Loucy (cell line): ENCODE measurements at regions not wholly inside any gene's neighbourhood (a gene's known extent, or its start where the extent isn't known, plus 50 kb on each side); places are given as distances from the start of the nearest gene placed in this dataset.

Source experiments
- H2AFZ ChIP-seq: fragments of 200-600 bp; sonication (generic); 2 replicates; pipeline ENCODE4 v1.6.0; 2016; ENCODE audit warnings: antibody characterized with exemption, mild to moderate bottlenecking, low read length, moderate library complexity
- H3F3A ChIP-seq: fragments of 200-600 bp; 2 replicates; pipeline ENCODE4 v1.6.0; 2016; ENCODE audit warnings: antibody characterized with exemption, low read depth, mild to moderate bottlenecking
- H3K27me3 ChIP-seq: fragments of 200-600 bp; sonication (generic); 2 replicates; pipeline ENCODE4 v1.6.1; 2014; ENCODE audit warnings: low read length, mild to moderate bottlenecking; ENCODE audit not compliant: insufficient read depth, poor library complexity, severe bottlenecking
- H3K36me3 ChIP-seq: fragments of 200-600 bp; sonication (generic); 2 replicates; pipeline ENCODE4 v1.6.1; 2016; ENCODE audit warnings: low read length; ENCODE audit not compliant: insufficient read depth
- H3K4me1 ChIP-seq: fragments of 200-600 bp; sonication (generic); 2 replicates; pipeline ENCODE4 v1.5.1; 2014; ENCODE audit warnings: low read length, mild to moderate bottlenecking; ENCODE audit not compliant: insufficient read depth, poor library complexity, severe bottlenecking
- H3K4me2 ChIP-seq: fragments of 200-600 bp; sonication (generic); 2 replicates; pipeline ENCODE4 v1.6.0; 2014; ENCODE audit warnings: antibody characterized with exemption, low read length, low read depth, mild to moderate bottlenecking; ENCODE audit not compliant: poor library complexity, severe bottlenecking
- H3K4me3 ChIP-seq: fragments of 200-600 bp; sonication (generic); 2 replicates; pipeline ENCODE4 v1.5.1; 2014; ENCODE audit warnings: low read length, mild to moderate bottlenecking, mixed read lengths; ENCODE audit not compliant: poor library complexity, severe bottlenecking
- H3K79me2 ChIP-seq: fragments of 200-600 bp; sonication (generic); 2 replicates; pipeline ENCODE4 v1.6.1; 2014; ENCODE audit warnings: low read length; ENCODE audit not compliant: insufficient read depth
- H3K9ac ChIP-seq: fragments of 200-600 bp; sonication (generic); 2 replicates; pipeline ENCODE4 v1.6.0; 2014; ENCODE audit warnings: mild to moderate bottlenecking, low read depth, low read length, moderate library complexity; ENCODE audit not compliant: poor library complexity, severe bottlenecking
- H3K9me2 ChIP-seq: fragments of 200-600 bp; sonication (generic); replicated peaks from 2 replicates; pipeline ENCODE4 v1.6.1; 2016; ENCODE audit warnings: low read depth, low read length, mixed read lengths
- H3K9me3 ChIP-seq: fragments of 200-600 bp; sonication (generic); 2 replicates; pipeline ENCODE4 v1.6.1; 2014; ENCODE audit warnings: mild to moderate bottlenecking, antibody characterized with exemption, low read length, low read depth; ENCODE audit not compliant: insufficient read depth
- H4K20me1 ChIP-seq: fragments of 200-600 bp; sonication (generic); 2 replicates; pipeline ENCODE4 v1.6.0; 2014; ENCODE audit warnings: antibody characterized with exemption, low read length, mild to moderate bottlenecking; ENCODE audit not compliant: insufficient read depth, poor library complexity, severe bottlenecking
- EZH2phosphoT487 ChIP-seq: fragments of 200-600 bp; IDR thresholded peaks from 2 replicates; pipeline ENCODE4 v1.6.1; 2018; ENCODE audit warnings: antibody characterized with exemption, mild to moderate bottlenecking, moderate library complexity, borderline replicate concordance
- TF ChIP-seq, protein P1 (sequence below): fragments of 200-600 bp; sonication (generic); conservative IDR thresholded peaks from 2 replicates; pipeline ENCODE4 v1.5.1; 2014; ENCODE audit warnings: mild to moderate bottlenecking, antibody characterized with exemption, low read length

DNA sequence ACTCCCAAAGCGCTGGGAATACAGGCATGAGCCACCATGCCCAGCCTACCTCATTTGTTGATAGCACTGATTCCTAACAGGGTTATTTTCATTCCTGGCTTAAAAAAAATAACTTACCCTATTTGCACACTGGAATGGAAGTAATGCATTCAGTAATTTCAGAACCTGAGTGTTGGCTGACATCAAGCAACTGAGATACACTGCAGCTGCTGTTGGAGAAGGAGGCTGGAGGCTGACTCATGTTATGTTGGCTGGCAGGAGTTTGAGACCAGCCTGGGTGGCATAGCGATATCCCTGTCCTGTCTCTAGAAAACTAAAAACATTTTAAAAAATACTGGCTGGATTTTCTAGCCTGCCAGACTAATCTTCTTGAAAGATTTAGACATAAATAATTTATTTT is 385.1 kb upstream of the MEX3C start:
- TF ChIP-seq, protein P1, sequence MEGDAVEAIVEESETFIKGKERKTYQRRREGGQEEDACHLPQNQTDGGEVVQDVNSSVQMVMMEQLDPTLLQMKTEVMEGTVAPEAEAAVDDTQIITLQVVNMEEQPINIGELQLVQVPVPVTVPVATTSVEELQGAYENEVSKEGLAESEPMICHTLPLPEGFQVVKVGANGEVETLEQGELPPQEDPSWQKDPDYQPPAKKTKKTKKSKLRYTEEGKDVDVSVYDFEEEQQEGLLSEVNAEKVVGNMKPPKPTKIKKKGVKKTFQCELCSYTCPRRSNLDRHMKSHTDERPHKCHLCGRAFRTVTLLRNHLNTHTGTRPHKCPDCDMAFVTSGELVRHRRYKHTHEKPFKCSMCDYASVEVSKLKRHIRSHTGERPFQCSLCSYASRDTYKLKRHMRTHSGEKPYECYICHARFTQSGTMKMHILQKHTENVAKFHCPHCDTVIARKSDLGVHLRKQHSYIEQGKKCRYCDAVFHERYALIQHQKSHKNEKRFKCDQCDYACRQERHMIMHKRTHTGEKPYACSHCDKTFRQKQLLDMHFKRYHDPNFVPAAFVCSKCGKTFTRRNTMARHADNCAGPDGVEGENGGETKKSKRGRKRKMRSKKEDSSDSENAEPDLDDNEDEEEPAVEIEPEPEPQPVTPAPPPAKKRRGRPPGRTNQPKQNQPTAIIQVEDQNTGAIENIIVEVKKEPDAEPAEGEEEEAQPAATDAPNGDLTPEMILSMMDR, result no peak
- TF ChIP-seq EZH2phosphoT487, result no peak
- Histone ChIP-seq H4K20me1 (no peaks in the 10 kb centered on the region), H3K36me3 (no peaks in the 10 kb centered on the region)

DNA sequence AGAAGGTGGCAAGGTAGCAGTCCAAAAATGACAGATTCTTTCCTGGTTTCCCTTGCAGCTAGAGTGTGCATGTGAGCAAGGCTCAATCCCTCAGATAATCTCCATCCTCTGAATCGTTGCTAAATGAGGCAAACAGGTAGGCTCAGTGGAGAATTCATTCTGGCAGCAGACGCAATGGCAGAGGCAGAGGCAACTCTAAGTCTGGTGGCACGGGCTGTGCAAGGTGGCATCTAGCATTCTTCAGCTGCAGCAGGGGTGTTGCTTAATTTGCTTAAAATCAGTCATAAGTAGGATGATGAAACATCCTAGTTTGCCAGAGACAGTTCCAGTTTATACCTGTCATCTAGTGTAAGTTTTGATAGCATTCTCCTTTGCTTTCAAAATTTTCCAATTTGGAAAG is 391.1 kb upstream of the MEX3C start:
- Histone ChIP-seq H3K4me3 (no peak overlapping the region), H3K27me3 (no peaks in the 10 kb centered on the region), H4K20me1 (no peaks in the 10 kb centered on the region), H3K9me3 (no peaks in the 10 kb centered on the region; the same call in 1 of the 2 replicates), H3K36me3 (no peaks in the 10 kb centered on the region), H3K9me2 (no peaks in the 10 kb centered on the region), H3K4me1 (no peaks in the 10 kb centered on the region), H3F3A (no peaks in the 10 kb centered on the region), H3K79me2 (no peaks in the 10 kb centered on the region), H3K9ac (no peak overlapping the region), H2AFZ (no peak overlapping the region), H3K4me2 (no peak overlapping the region)
- TF ChIP-seq, protein P1, result no peak
- no peak for TF ChIP-seq EZH2phosphoT487

More for the DNA sequence above, 385.1 kb upstream of the MEX3C start:
- Histone ChIP-seq H3K27me3 (no peaks in the 10 kb centered on the region), H3F3A (no peaks in the 10 kb centered on the region), H3K79me2 (no peaks in the 10 kb centered on the region), H3K9me2 (no peaks in the 10 kb centered on the region), H3K9ac (no peak overlapping the region), H2AFZ (no peak overlapping the region), H3K4me2 (no peak overlapping the region), H3K9me3 (no peaks in the 10 kb centered on the region), H3K4me1 (no peaks in the 10 kb centered on the region), H3K4me3 (no peak overlapping the region)

- Histone ChIP-seq H2AFZ (no peak overlapping the region), H3K27me3 (no peaks in the 10 kb centered on the region), H3K9ac (no peak overlapping the region), H4K20me1 (no peaks in the 10 kb centered on the region), H3K4me3 (no peak overlapping the region), H3K79me2 (no peaks in the 10 kb centered on the region), H3K4me1 (no peaks in the 10 kb centered on the region), H3K9me3 (peaks cover 8% of the 10 kb centered on the region), H3K4me2 (no peak overlapping the region), H3F3A (no peaks in the 10 kb centered on the region), H3K9me2 (no peaks in the 10 kb centered on the region), H3K36me3 (no peaks in the 10 kb centered on the region)
- TF ChIP-seq, protein P1, result no peak
- TF ChIP-seq EZH2phosphoT487, result no peak
Observed at GRCh38 chr18:51593931-51594330, 396.4 kb upstream of the MEX3C start.
